D721Med (cell line): ENCODE measurements at regions not wholly inside any gene's neighbourhood (a gene's known extent, or its start where the extent isn't known, plus 50 kb on each side); places are given as distances from the start of the nearest gene placed in this dataset.

Source experiments
- DNase-seq: peaks from one replicate; pipeline ENCODE4 v3.0.0; 2011; ENCODE audit warnings: low spot score; ENCODE audit not compliant: insufficient read length
- FAIRE-seq: peaks from 2 replicates; lab custom pipeline; 2011; peaks lifted over from hg19 to GRCh38; lab: Jason Lieb, UNC
- CTCF ChIP-seq: IDR thresholded peaks from 2 replicates; pipeline ENCODE4 v1.5.1; 2012; ENCODE audit warnings: mild to moderate bottlenecking, control low read depth; ENCODE audit not compliant: insufficient read depth; ENCODE audit errors: missing control alignments

DNA sequence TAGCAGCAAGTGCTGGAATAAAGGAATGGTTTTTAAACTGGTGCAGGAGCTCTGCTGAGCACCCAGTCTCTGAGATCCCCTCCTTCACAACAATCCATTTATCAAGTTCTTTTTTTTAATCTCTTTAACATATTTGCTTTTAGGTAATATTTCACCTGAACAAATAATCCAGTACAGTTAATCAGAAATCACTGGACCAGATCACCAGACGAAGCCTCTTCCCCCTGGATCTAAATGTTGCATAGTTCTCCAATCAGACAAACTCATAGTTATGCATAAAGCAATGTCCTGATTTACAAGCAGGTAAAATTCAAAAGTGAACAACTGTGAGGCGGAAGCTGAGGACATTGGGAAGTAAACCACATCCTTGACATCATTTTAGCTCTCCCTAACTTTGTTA, 657.7 kb upstream of the RORB start:
- TF ChIP-seq CTCF = no peak
- no peak for DNase-seq
- no peak for FAIRE-seq

DNA sequence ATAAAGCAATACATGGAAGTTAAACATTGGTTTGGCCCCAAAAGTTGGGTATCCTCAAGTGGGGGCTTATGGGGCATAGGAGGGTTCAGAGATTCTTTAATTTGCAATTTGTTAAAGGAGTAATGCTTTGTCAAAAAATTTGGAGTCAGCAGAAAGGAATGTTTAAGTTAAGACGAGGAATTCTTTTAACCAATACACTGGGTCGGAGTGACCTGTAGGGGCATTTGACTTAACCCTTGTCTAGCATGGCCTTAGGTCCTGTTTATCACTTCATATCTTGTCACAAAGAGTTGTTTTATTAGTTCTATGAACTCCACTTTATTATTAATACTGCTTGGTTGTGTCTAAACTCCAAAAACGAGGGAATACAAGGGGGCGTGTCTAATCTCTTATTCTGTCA, 656.1 kb upstream of the RORB start:
- FAIRE-seq (no peak), DNase-seq (no peak)
- no peak for TF ChIP-seq CTCF

DNA sequence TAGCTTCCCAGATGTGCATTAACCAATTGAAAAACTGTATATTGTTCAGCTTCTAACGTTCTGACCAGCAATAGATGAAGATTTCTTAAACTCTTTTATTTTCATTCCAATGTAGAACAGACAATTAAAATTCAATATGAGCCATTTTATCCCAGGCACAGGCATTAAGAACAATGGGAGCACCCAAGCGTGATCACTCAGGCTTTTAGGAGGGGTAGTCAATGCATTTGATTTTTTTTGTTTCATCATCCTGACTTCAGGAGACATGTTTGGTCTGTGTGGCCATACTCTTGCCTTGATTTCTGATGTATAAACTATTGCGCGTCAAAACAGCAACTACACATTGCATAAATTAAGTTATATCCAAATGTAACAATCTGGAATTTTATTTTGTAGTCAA, 653.0 kb upstream of the RORB start:
- DNase-seq = no peak
- no peak for TF ChIP-seq CTCF
- FAIRE-seq = no peak

- FAIRE-seq (no peak), DNase-seq (no peak)
- no peak for TF ChIP-seq CTCF
Measured at GRCh38 chr9:73845539-73845938, 651.6 kb upstream of the RORB start.

GRCh38 chr9:73845954-73846690, 651.0 kb upstream of the RORB start:
- FAIRE-seq = no peak
- no peak for TF ChIP-seq CTCF
- no peak for DNase-seq

DNA sequence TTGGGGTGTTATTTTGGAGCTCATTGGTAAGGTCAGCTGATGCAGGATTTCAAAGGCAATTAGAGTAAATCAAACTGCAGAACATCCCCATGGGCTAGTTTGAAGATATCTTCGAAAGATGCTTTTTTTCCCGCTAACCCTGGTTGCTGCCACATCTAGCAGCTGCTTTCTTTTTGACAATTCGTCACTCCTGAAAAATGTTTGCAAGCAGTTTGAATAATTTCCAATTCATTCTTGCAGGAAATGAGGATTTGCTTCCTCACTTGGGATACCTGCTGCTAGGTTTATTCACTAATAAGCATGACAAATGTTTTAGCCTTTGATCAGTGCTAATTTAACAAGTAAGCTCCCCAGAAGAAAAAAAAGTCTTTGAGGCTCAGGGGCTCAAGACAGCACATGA, 649.6 kb upstream of the RORB start:
- FAIRE-seq = no peak
- DNase-seq = no peak
- TF ChIP-seq CTCF = no peak

- DNase-seq (no peak), FAIRE-seq (no peak)
- no peak for TF ChIP-seq CTCF
Measured at GRCh38 chr9:73853549-73853948, 643.6 kb upstream of the RORB start.
